NT2/D1 (cell line): ENCODE measurements at regions not wholly inside any gene's neighbourhood (a gene's known extent, or its start where the extent isn't known, plus 50 kb on each side); places are given as distances from the start of the nearest gene placed in this dataset.

Source experiments
- SUZ12 ChIP-seq: IDR thresholded peaks from 2 replicates; pipeline ENCODE4 v1.6.1; 2011; ENCODE audit not compliant: insufficient read length, insufficient read depth; ENCODE audit errors: extremely low read depth
- YY1 ChIP-seq: IDR thresholded peaks from 2 replicates; pipeline ENCODE4 v1.6.1; 2011; ENCODE audit not compliant: insufficient read length, insufficient read depth
- ZNF274 ChIP-seq: IDR thresholded peaks from 2 replicates; pipeline ENCODE4 v1.6.1; 2011; ENCODE audit warnings: mild to moderate bottlenecking, low read depth, low read length

DNA sequence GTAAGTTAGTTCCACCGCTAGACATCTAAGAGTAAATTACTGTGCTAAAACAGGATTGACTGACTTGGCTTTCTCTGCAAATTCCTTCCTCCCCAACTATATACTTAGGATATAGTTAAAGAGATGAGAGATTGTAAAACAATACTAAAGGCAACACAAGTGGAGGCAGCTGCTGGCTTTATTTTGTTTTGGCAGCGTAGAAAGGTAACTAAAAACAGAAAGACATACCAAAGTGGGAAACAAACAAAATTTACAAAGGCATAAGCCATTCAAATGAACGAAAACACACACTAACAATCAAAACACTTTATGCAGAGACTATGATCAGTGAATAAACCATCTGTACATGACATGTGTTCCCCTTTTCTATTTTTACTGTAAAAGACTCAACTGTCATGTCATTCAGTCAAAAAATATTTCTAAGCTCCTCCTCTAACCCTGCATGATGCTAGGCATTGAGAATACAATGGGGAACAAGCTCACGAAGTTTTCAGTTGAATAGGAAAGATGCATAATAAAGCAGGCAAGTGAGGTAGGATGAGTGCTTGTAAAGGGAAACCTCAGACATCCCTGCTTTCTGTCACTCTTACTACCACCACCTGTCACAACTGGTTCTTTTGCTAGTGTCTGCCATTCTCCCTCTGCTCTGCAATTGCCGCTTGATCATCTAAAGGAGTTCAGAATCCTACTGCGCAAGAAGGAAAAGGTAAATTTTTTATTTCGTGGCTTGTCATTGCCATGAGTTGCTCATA is 64.2 kb upstream of the COL1A2 start:
- no peak for TF ChIP-seq YY1
- TF ChIP-seq SUZ12: no peak
- no peak for TF ChIP-seq ZNF274
